Activated naive CD8-positive, alpha-beta T cell (primary cell): ENCODE measurements at regions not wholly inside any gene's neighbourhood (a gene's known extent, or its start where the extent isn't known, plus 50 kb on each side); places are given as distances from the start of the nearest gene placed in this dataset.

ENCODE experiments used
- H3K27ac Mint-ChIP-seq: one replicate; pipeline ENCODE4 v1.8.0; 2021; ENCODE audit warnings: mixed read lengths
- H3K27me3 Mint-ChIP-seq: one replicate; pipeline ENCODE4 v1.8.0; 2021; ENCODE audit warnings: mixed read lengths
- H3K36me3 Mint-ChIP-seq: one replicate; pipeline ENCODE4 v1.8.0; 2021; ENCODE audit warnings: mixed read lengths
- H3K4me1 Mint-ChIP-seq: one replicate; pipeline ENCODE4 v1.8.0; 2021; ENCODE audit warnings: low read depth, mixed read lengths
- H3K4me3 Mint-ChIP-seq: one replicate; pipeline ENCODE4 v1.8.0; 2021; ENCODE audit warnings: mild to moderate bottlenecking, mixed read lengths
- H3K9me3 Mint-ChIP-seq: one replicate; pipeline ENCODE4 v1.8.0; 2021; ENCODE audit warnings: low read depth, mixed read lengths

DNA sequence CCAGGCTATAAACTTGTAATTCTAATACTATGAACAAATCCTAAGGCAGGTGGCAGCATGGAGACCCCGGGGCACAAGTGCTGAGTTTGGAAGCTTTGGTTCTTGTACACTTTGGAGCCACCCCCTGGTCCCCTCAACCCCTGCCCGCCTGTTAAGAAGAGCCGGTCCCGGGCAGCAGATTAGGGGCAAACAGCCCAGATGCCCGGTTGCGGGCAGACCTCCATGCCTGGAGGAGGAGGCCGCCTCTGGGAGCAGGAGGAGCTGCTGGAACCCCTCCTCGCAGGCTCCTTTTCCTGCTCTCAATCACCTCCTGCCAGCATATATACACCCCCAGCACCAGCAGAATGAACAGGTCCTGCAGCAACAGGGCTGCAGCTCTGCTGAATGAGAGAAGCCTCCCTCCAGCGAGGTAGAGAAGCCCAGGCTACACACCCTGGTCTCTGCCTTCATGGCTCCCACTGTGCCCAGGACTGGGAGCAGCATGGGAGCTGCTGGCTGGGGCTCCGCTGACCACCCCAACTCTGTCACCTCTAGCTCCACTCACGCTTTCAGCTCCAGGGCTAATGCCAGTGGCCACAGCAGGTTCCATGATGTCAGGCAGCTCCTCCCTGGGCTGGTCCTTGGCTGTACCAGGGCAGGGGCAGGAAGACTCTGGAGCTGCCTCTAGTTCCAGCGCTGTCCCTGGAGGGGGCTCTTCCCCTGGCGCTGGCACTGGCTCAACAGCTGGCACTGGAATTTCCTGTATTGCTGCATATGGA, 1713.5 kb upstream of the ACO1 start:
- H3K4me3 Mint-ChIP-seq: no peak overlapping the region
- no peaks in the 10 kb centered on the region for H3K36me3 Mint-ChIP-seq
- no peak overlapping the region for H3K27ac Mint-ChIP-seq
- no peaks in the 10 kb centered on the region for H3K27me3 Mint-ChIP-seq
- no peaks in the 10 kb centered on the region for H3K4me1 Mint-ChIP-seq
- no peaks in the 10 kb centered on the region for H3K9me3 Mint-ChIP-seq

DNA sequence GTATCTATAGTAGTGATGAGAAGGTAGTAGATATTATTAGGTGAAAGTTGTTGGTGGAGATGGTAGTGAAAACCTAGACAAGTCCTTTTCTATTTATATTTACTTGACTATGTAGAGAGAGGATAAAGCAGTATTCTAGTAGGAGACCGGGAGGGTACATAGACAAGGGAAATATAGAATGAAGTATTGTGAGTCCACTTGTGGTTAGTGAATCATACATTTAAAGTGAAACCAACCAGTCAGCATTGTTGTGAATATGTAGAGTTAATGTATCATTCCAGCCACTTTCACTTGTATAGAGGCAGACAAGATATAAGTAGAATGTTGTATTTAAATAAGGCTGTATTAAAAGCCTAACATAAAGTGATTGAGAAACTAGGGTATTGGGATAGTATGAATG, 1711.3 kb upstream of the ACO1 start:
- no peak overlapping the region for H3K4me3 Mint-ChIP-seq
- no peaks in the 10 kb centered on the region for H3K4me1 Mint-ChIP-seq
- no peaks in the 10 kb centered on the region for H3K36me3 Mint-ChIP-seq
- H3K9me3 Mint-ChIP-seq: no peaks in the 10 kb centered on the region
- H3K27me3 Mint-ChIP-seq: no peaks in the 10 kb centered on the region
- no peak overlapping the region for H3K27ac Mint-ChIP-seq

DNA sequence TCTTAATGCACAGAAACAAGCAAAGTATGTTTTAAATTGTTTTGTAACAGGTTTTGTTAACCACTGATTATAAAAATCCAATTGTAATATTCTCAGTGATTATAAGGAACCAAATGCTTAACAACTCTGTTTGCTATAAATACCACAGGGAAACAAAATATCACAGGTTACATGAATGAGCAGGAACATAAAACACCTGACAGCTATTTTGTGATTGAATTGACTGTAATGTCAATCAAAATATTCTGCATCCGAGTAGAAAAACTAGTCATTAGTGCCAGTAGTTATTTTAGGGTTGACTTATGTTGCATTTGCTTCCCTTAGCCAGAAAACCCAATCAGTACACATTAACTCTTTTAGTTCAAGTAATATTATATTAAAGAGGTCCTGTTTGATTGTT, 1707.8 kb upstream of the ACO1 start:
- no peaks in the 10 kb centered on the region for H3K4me1 Mint-ChIP-seq
- no peak overlapping the region for H3K27ac Mint-ChIP-seq
- H3K36me3 Mint-ChIP-seq: no peaks in the 10 kb centered on the region
- H3K9me3 Mint-ChIP-seq: no peaks in the 10 kb centered on the region
- H3K4me3 Mint-ChIP-seq: no peak overlapping the region
- no peaks in the 10 kb centered on the region for H3K27me3 Mint-ChIP-seq

DNA sequence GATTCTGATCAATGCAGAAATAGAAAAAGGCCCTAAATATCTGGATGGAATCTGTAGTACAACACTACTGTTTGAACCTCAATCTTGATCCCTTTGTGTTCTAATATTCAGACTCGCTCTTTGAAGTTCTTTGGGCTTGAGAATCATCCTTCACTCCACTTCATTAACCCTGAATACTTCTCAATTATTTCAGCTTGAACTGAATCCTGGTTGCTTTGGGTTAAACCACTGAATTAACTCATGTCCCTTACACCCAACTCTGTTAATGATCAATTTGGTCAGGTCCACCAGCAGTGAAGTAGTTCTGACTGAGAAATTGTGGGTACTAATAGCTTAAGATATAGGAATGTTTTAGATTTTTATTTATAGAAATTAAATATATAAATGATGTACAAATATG, 1707.2 kb upstream of the ACO1 start:
- H3K9me3 Mint-ChIP-seq: no peaks in the 10 kb centered on the region
- no peaks in the 10 kb centered on the region for H3K27me3 Mint-ChIP-seq
- no peaks in the 10 kb centered on the region for H3K36me3 Mint-ChIP-seq
- H3K4me1 Mint-ChIP-seq: no peaks in the 10 kb centered on the region
- no peak overlapping the region for H3K4me3 Mint-ChIP-seq
- no peak overlapping the region for H3K27ac Mint-ChIP-seq

DNA sequence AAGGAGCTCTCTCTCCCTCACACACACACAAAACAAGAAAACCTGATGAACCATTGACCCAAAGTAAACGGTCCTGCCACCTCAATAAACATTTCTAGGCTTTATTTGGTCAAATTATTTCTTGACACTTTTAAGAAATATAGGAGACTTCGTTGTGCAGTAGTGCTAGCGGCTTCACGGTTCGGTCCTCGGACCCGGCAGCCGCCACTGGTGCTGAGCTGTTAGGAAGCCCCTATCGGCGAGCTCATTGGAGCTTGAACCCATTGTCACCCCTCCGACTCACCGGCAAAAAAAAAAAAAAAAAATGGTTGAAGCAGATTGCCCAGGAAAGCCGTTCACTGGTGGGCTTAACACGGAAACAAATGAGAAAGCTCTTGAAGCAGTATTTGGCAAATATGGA, 1695.6 kb upstream of the ACO1 start:
- Mint-ChIP-seq H3K27me3 (no peaks in the 10 kb centered on the region), H3K27ac (no peak overlapping the region), H3K36me3 (no peaks in the 10 kb centered on the region)

DNA sequence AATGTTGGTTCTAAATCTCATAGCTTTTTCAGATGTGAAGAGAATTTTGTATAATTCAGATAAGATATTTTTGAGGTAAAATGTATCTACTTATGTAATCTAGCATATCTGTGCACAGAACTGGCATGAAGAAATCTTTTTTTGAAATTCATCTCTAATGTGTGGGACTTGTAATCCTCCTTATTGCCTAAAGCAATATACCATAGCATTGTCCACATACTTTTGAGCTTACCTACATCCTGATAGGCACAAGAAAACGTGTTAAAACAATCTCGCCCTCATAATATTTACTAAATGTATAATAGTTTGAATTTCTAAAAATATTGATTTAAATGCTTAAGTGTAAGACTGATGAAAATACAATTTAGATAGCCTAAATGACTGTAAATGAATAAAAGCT, 1686.5 kb upstream of the ACO1 start:
- Mint-ChIP-seq H3K27me3 (peaks cover 2% of the 10 kb centered on the region), H3K27ac (no peak overlapping the region), H3K36me3 (no peaks in the 10 kb centered on the region), H3K4me3 (no peak overlapping the region), H3K9me3 (no peaks in the 10 kb centered on the region), H3K4me1 (no peaks in the 10 kb centered on the region)

More for the DNA sequence above, 1695.6 kb upstream of the ACO1 start:
- no peak overlapping the region for H3K4me3 Mint-ChIP-seq
- H3K9me3 Mint-ChIP-seq: no peaks in the 10 kb centered on the region
- H3K4me1 Mint-ChIP-seq: no peaks in the 10 kb centered on the region

DNA sequence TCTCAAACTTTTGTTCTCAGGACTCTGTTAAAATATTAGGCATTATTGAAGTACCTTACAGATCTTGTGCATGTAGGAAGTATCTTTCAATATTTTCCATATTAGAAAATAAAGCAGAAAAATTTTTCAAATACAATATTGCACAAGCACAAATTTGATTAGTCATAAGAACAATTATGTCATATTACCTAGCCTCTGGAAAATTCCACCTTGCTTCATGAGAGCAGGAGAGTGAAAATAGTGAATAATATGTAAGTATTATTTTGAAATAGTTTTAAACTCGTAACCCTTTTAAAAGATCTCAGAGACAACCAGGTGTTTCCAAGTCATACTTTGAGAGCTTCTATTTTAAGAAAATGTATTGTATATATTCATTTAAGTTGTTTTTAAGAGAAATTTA, 1672.9 kb upstream of the ACO1 start:
- Mint-ChIP-seq H3K36me3 (no peaks in the 10 kb centered on the region), H3K4me3 (no peak overlapping the region), H3K27me3 (no peaks in the 10 kb centered on the region), H3K9me3 (no peaks in the 10 kb centered on the region), H3K4me1 (no peaks in the 10 kb centered on the region), H3K27ac (no peak overlapping the region)

DNA sequence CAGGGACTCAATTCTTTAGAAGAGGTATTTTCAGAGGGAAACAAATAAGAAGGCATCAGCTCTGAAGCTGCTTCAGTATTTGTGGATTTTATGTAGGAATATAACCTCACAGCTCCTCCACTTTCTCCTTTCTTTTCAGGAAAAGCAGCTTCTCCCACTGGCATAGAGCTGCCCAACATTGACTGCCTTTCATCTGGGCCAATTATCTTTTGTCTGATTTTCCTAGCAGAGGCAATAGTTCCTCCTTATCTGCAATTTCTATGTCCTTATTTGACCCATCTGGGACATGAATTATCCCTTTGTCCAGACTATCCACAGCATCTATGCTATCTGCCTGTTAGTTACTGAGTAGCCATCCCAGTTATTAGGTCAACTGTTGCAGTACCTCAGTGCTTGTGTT, 1671.2 kb upstream of the ACO1 start:
- Mint-ChIP-seq H3K4me1 (no peaks in the 10 kb centered on the region), H3K36me3 (no peaks in the 10 kb centered on the region), H3K27me3 (no peaks in the 10 kb centered on the region), H3K9me3 (no peaks in the 10 kb centered on the region), H3K27ac (no peak overlapping the region), H3K4me3 (no peak overlapping the region)

DNA sequence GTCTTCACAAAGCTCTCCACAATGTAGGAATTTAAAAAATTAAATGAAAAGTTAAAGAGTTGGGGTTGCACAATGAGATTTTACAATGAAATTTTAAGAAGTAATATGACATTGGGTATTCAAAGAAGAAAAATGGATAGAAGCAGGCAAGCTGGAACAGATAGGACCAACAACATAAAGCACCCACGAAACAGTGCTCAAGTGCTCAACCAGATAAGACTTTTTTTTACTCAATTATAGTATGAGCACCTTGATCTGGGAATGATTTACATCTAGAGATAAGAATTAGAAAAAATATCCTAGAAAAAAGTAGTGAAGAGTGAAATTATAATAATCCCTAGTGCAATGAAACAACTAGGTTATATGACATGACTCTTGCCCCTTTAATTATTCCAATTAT, 1670.1 kb upstream of the ACO1 start:
- Mint-ChIP-seq H3K27ac (no peak overlapping the region), H3K4me1 (no peaks in the 10 kb centered on the region), H3K27me3 (no peaks in the 10 kb centered on the region), H3K9me3 (no peaks in the 10 kb centered on the region), H3K36me3 (no peaks in the 10 kb centered on the region), H3K4me3 (no peak overlapping the region)

DNA sequence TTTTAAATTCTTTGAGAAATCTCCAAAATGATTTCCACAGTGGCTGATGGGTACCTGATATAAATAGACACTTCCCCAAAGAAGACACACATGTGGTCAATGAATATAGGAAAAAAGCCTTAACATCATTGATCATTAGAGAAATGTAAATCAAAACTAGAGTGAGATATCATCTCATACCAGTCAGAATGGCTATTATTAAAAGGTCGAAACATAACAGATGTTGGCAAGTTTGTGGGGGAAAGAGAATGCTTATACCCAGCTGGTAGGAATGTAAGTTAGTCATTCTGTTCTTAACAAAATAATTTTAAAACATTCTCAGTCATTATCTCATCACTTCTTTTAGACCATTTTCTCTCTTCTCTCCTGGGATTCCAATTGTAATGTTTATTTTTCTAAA, 1666.0 kb upstream of the ACO1 start:
- no peak overlapping the region for H3K4me3 Mint-ChIP-seq
- no peaks in the 10 kb centered on the region for H3K9me3 Mint-ChIP-seq
- no peaks in the 10 kb centered on the region for H3K36me3 Mint-ChIP-seq
- no peaks in the 10 kb centered on the region for H3K27me3 Mint-ChIP-seq
- H3K27ac Mint-ChIP-seq: no peak overlapping the region
- no peaks in the 10 kb centered on the region for H3K4me1 Mint-ChIP-seq

DNA sequence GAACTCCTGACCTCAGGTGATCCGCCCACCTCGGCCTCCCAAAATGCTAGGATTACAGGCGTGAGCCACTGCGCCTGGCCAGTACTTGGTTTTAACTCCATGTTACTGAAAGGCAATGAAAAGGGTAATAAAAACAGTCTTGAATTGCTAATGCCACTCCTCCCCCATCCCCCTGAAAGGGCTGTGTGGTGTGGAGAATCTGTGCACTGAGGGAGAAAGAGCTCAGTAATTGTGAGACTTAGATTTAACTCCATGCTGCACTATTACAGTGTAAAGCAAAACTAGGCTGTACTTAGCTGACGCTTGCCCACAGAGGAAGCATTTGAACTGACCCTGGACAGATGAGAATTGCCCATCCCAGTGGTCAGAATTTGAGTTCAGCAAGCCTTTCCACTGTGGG, 1662.4 kb upstream of the ACO1 start:
- no peaks in the 10 kb centered on the region for H3K36me3 Mint-ChIP-seq
- peaks cover 8% of the 10 kb centered on the region for H3K9me3 Mint-ChIP-seq
- H3K27me3 Mint-ChIP-seq: no peaks in the 10 kb centered on the region
- no peak overlapping the region for H3K27ac Mint-ChIP-seq
- H3K4me3 Mint-ChIP-seq: no peak overlapping the region
- no peaks in the 10 kb centered on the region for H3K4me1 Mint-ChIP-seq

DNA sequence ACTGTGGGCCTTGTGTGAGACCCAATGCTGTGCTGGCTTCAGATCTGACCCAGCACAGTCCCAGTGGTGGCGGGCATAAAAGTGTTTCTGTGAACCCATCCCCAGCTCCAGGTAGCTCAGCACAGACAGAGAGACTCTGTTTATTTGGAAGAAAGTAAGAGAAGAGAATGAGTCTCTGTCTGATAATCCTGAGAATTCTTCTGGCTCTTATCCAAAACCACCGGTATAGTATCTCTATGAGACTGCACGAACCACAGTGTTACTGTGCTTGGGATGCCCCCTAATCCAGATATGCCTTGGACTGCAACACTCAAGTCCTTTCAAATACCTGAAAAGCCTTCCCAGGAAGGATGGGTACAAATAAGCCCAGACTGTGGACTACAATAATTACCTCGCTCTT, 1660.8 kb upstream of the ACO1 start:
- H3K36me3 Mint-ChIP-seq: no peaks in the 10 kb centered on the region
- no peak overlapping the region for H3K4me3 Mint-ChIP-seq
- no peaks in the 10 kb centered on the region for H3K4me1 Mint-ChIP-seq
- H3K27ac Mint-ChIP-seq: no peak overlapping the region
- H3K27me3 Mint-ChIP-seq: no peaks in the 10 kb centered on the region
- H3K9me3 Mint-ChIP-seq: peaks cover 8% of the 10 kb centered on the region

DNA sequence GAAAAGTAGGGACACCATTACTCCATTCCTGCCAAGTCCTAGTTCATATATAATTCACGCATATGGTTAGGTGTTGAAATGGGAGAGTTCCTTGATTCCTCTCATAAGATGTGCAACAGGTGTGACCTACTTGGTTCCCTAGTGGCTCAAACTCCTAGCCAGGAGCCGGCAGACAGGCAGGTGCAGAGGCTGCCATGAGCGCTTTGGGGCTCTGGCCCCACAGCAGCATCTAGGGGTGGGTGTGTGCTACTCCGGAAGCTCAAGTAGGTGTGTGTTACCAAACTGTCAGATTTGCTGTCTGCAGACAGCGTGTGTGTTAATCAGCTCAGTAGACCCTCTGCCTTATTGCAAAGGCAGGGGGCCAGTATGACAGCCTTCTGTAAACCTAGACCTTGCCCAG, 1652.4 kb upstream of the ACO1 start:
- H3K4me1 Mint-ChIP-seq: no peaks in the 10 kb centered on the region
- H3K9me3 Mint-ChIP-seq: no peaks in the 10 kb centered on the region
- H3K4me3 Mint-ChIP-seq: no peak overlapping the region
- no peak overlapping the region for H3K27ac Mint-ChIP-seq
- H3K27me3 Mint-ChIP-seq: peaks cover 1% of the 10 kb centered on the region
- H3K36me3 Mint-ChIP-seq: no peaks in the 10 kb centered on the region

DNA sequence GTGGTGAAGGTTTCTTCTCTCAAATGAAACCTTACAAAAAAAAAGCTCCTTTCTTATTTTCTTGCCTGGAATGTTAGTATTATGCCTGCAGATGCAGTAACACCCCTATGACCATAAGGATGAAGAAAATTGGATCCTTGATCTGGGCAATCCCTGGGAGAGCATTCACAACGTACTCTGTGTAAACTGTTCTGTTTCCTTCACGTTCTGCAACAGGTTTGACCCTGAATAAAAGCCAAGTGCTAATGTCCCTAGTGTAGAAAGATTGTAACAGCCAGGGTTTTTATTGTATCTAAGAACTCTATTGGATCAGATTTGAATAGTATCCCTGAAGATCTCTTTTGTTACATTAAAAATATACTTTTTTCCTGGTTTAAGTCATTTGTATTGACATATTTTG, 1639.6 kb upstream of the ACO1 start:
- no peaks in the 10 kb centered on the region for H3K36me3 Mint-ChIP-seq
- H3K27ac Mint-ChIP-seq: no peak overlapping the region
- H3K9me3 Mint-ChIP-seq: no peaks in the 10 kb centered on the region
- no peaks in the 10 kb centered on the region for H3K4me1 Mint-ChIP-seq
- H3K27me3 Mint-ChIP-seq: peaks cover 1% of the 10 kb centered on the region
- no peak overlapping the region for H3K4me3 Mint-ChIP-seq

DNA sequence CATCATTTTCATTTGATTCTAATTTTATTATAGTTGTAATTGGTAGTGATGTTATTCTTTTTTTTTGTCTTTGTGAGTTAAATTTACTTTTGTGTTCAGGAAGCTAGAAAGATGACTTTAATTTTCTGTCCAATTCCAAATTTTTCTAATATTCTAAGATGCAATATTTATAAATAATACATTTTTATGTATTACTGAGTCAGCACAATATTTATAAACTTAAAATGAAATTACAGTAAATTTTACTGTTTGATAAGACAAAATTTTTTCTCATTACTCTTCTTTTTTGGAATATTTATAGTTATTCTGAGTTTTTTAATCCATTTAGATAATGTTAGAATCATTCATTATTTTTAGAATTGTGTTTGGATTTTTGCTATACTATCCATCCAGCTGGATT, 1637.9 kb upstream of the ACO1 start:
- no peak overlapping the region for H3K4me3 Mint-ChIP-seq
- H3K36me3 Mint-ChIP-seq: no peaks in the 10 kb centered on the region
- no peaks in the 10 kb centered on the region for H3K9me3 Mint-ChIP-seq
- peaks cover 1% of the 10 kb centered on the region for H3K27me3 Mint-ChIP-seq
- no peak overlapping the region for H3K27ac Mint-ChIP-seq
- H3K4me1 Mint-ChIP-seq: no peaks in the 10 kb centered on the region

DNA sequence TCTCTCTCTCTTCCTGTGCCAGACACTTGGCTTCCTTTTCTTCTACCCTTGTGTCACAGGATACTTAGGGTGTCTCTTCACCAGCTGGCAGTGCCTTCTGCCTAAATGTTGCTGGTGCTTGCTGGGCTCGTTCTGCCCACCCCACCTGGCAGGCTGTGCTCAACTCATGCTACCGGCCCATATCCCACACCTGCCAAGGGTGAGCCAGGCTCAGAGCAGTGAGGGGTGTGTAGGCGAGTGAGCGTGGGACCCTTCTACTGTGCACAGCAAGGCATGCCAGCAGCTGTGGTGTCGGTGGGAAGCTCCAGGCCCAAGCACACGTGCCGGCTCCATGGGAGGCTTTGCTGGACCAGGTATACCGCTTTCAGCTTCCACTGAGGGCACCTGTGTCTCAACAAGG, 1626.7 kb upstream of the ACO1 start:
- Mint-ChIP-seq H3K4me3 (no peak overlapping the region), H3K27me3 (no peaks in the 10 kb centered on the region), H3K9me3 (no peaks in the 10 kb centered on the region), H3K4me1 (no peaks in the 10 kb centered on the region), H3K27ac (no peak overlapping the region), H3K36me3 (no peaks in the 10 kb centered on the region)
